ENCODE measurements at regions not wholly inside any gene's neighbourhood (a gene's known extent, or its start where the extent isn't known, plus 50 kb on each side); places are given as distances from the start of the nearest gene placed in this dataset.
"Not testable (repeated sequence)": the region's sequence is repeated elsewhere in the genome, so short reads cannot be mapped to it uniquely, and the experiment has no call there.

DNA sequence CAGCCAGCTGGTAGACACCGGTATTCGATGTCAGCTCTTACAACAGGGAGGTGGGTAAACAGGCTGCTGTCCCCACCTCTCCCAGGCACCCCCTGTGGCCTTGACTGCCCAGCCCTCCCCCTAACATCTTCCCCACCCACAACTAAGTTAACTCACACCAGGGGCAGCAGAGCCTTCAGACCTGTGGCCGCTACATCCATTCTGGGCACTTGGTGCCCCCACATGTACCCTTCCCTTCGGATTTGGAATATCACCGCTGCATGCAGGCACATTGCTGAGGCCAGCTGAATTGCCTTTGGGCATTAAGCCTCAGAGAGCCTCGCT lies 130.3 kb downstream of the MYCN start:
- DNase-seq: no peak

GRCh38 chr2:16069933-16070647 lies 129.7 kb downstream of the MYCN start:
- no peak for DNase-seq

- DNase-seq: no peak
Measured at GRCh38 chr2:16069663-16069932, 129.2 kb downstream of the MYCN start.

- DNase-seq: no peak
Measured at GRCh38 chr2:16068552-16068940, 128.2 kb downstream of the MYCN start.

- no peak for DNase-seq
Measured at GRCh38 chr2:16067866-16068551, 127.7 kb downstream of the MYCN start.

DNA sequence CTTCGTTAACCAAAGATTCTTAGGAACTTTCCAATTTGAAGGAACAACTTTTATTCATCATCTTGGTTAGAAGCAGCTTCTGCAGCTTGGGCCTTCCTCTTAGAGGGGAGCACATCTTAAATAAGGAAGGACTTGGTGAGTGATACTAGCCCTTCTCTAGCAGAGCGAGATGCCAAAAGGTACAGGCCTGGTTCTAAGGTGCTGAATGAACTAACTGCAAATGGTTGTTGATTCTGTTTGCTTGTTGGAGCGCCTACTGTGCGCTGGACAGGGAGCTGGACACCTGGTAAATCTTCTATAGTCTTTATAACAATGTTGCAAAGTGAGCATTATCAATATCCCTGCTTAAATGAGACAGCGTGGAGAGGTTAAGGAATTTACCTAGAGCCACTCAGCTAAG lies 127.1 kb downstream of the MYCN start:
- DNase-seq: no peak

GRCh38 chr2:16067037-16067406 lies 126.7 kb downstream of the MYCN start:
- no peak for DNase-seq

GRCh38 chr2:16066261-16067036 lies 126.1 kb downstream of the MYCN start:
- no peak for DNase-seq

DNA sequence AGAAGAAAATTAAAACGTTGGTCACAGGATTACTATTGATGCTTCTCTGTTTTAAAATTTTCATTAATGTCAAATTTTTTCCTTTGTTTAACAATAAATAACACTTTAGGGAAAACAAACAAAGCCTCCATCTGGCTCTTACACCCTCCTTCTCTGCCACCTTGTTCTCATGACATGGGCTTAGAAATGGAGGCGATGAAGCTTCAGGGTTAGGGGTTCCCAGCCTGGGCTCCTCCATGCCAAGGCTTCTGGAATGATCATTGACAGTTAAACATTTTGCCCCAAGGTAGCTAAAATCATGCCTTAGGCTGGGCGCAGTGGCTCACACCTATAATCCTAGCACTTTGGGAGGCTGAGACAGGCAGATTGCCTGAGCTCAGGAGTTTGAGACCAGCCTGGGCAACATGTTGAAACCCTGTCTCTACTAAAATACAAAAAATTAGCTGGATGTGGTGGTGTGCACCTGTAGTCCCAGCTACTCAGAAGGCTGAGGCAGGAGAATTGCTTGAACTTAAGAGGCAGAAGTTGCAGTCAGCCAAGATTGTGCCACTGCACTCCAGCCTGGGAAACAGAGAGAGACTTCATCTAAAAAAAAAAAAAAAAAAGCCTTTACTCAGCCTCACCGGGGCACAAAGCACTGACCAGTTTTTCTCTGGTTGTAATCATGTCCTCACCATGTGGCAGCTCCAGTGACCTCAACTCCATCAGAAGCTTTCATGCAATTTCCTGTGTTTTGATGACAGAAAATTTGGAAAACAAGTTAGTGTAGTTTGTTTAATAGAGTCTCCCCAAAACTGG lies 125.1 kb downstream of the MYCN start:
- DNase-seq: not testable (repeated sequence)

- DNase-seq: no peak
Measured at GRCh38 chr2:16064745-16065144, 124.4 kb downstream of the MYCN start.

GRCh38 chr2:16063955-16064633 lies 123.7 kb downstream of the MYCN start:
- no peak for DNase-seq

DNA sequence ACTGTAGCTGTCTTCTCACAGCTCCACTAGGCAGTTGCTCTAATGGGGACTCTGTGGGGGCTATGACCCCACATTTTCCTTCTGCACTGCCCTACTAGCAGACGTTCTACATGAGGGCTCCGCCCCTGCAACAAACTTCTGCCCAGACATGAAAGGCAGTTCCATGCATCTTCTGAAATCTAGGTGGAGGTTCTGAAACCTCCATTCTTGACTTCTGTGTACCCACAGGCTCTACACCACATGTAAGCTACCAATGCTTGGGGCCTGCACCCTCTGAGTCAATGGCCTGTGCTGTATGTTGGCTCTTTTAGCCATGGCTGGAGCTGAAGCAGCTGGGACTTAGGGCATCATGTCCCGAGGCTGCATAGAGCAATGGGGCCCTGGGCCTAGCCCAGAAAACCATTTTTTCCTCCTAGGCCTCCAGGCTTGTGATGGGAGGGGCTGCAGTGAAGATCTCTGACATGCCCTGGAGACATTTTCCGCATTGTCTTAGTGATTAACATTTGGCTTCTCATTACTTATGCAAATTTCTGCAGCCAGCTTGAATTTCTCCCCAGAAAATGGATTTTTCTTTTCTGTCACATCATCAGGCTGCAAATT lies 123.0 kb downstream of the MYCN start:
- DNase-seq: no peak

- DNase-seq: no peak
Measured at GRCh38 chr2:16062471-16063250, 122.3 kb downstream of the MYCN start.

DNA sequence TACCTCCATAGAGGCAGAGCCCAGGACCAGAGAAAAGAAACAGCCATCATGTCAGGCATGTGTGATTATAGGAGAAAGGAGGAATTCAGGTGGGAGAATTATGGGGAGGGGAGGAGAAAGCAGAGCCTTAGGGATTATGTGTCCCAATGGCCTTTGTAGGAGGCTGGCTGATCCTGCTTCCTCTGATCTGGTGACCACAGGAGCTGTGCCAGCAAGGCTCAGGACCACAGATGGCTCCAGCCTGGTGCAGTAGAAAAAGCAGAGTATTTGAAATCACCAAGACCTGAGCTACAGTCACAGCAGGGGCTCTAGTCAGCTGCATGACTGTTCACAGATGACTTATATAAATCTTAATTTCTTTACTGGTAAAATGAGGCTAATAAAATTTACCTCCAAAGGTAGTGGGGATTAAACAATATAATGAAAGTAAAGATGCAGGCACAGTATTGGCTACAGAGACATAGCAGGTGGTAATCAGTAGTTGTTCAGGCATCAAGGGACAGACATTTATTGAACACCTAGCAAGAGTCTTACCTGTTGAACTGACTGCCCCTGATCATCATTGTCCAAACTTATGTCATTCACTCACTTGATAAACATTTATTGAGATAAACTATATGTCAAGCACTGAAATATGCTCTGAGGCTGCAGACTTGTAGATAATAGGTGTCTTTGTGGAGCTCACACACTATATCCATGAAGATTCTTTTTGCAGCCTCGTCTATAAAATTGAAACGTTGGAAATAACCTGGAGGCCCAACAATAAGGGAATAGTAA lies 121.3 kb downstream of the MYCN start:
- DNase-seq: no peak

- no peak for DNase-seq
Measured at GRCh38 chr2:16060936-16061338, 120.6 kb downstream of the MYCN start.

- no peak for DNase-seq
Measured at GRCh38 chr2:16060125-16060935, 120.0 kb downstream of the MYCN start.

GRCh38 chr2:16059393-16060016 lies 119.2 kb downstream of the MYCN start:
- no peak for DNase-seq

DNA sequence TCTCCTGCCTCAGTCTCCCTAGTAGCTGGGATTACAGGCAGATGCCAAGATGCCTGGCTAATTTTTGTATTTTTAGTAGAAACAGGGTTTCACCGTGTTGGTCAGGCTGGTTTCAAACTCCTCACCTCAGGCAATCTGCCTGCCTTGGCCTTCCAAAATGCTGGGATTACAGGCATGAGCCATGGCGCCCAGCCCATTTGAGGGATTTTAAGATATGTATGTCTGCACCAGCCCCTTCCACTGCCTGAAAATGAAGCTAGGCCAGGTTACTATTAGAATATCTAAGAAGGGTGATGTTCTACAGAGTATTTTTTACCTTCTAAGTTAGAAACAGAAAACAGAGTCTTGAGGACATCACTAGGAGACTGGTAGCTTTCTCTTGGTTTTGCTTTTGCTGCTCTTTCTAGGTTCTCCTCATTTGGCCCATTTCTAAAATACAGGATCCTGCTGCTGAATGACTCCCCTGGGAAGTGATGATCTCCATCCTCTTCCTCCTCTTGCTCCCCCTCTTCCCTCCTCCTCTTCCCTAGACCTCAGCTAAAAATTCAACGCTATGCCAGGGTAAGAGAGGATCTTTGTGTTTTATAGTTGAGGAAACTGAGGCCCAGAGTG lies 118.5 kb downstream of the MYCN start:
- no peak for DNase-seq

- DNase-seq: no peak
Measured at GRCh38 chr2:16058256-16058655, 117.9 kb downstream of the MYCN start.

Data from stimulated activated CD4-positive, alpha-beta T cell treated with anti-CD3 and anti-CD28 coated beads, Interleukin-2, amount 100 ng/mL, for 24 hours (primary cell).